CMK (cell line): ENCODE measurements at regions not wholly inside any gene's neighbourhood (a gene's known extent, or its start where the extent isn't known, plus 50 kb on each side); places are given as distances from the start of the nearest gene placed in this dataset.

ENCODE experiments used
- DNase-seq: peaks from one replicate; pipeline ENCODE4 v3.0.0-alpha.2; 2010; ENCODE audit warnings: low read depth

- DNase-seq, result no peak
These were observed 56.8 kb upstream of the CPEB4 start for GRCh38 chr5:173831196-173831914.

GRCh38 chr5:173832386-173832785 lies 55.8 kb upstream of the CPEB4 start:
- DNase-seq, result no peak

- DNase-seq, result no peak
These were observed 54.8 kb upstream of the CPEB4 start for GRCh38 chr5:173833196-173833985.

GRCh38 chr5:173834071-173834771 lies 53.9 kb upstream of the CPEB4 start:
- no peak for DNase-seq

- DNase-seq, result no peak
These were observed 53.0 kb upstream of the CPEB4 start for GRCh38 chr5:173835131-173835530.

GRCh38 chr5:173835661-173836060 lies 52.5 kb upstream of the CPEB4 start:
- no peak for DNase-seq

GRCh38 chr5:173837654-173838053 lies 50.5 kb upstream of the CPEB4 start:
- no peak for DNase-seq
